ENCODE measurements at regions not wholly inside any gene's neighbourhood (a gene's known extent, or its start where the extent isn't known, plus 50 kb on each side); places are given as distances from the start of the nearest gene placed in this dataset.

GRCh38 chr2:180739070-180739469 is 241.3 kb upstream of the UBE2E3 start:
- TF ChIP-seq CTCF (conservative IDR thresholded peaks at IDR 0.05) (no peak), ZFX (IDR thresholded peaks at IDR 0.05) (no peak)

Measured in C4-2B (cell line).